Liver (tissue), 8 donors: ENCODE measurements at regions not wholly inside any gene's neighbourhood (a gene's known extent, or its start where the extent isn't known, plus 50 kb on each side); places are given as distances from the start of the nearest gene placed in this dataset.

Experiments used
- DNase-seq: peaks from one replicate; pipeline ENCODE4 v3.0.0-alpha.2; 2017; ENCODE audit warnings: low spot score
- H3K27ac ChIP-seq, 2 donors: one replicate each; pipeline ENCODE4 v1.7.0; 2013; ENCODE audit warnings: inconsistent platforms in 2 of 2, low read length in 2 of 2, control low read depth in 1 of 2, low read depth in 1 of 2, mild to moderate bottlenecking in 1 of 2
- H3K27me3 ChIP-seq, 4 donors: one replicate each; pipeline versions ENCODE4 v1.6.1 to v1.7.0; 2013; ENCODE audit warnings: low read length in 3 of 4, inconsistent platforms in 1 of 4, mild to moderate bottlenecking in 1 of 4, moderate library complexity in 1 of 4; ENCODE audit not compliant: control insufficient read depth in 4 of 4, insufficient read depth in 4 of 4
- H3K36me3 ChIP-seq, 4 donors: one replicate each; pipeline versions ENCODE4 v1.6.1 to v1.7.0; 2013; ENCODE audit warnings: low read length in 3 of 4, mild to moderate bottlenecking in 3 of 4, low read depth in 1 of 4, moderate library complexity in 1 of 4; ENCODE audit not compliant: control insufficient read depth in 4 of 4, insufficient read depth in 3 of 4
- H3K4me1 ChIP-seq, 4 donors: one replicate each; pipeline versions ENCODE4 v1.6.1 to v1.7.0; 2013; ENCODE audit warnings: low read length in 3 of 4, mild to moderate bottlenecking in 3 of 4, moderate library complexity in 1 of 4; ENCODE audit not compliant: control insufficient read depth in 4 of 4, insufficient read depth in 4 of 4
- H3K4me3 ChIP-seq, 3 donors: one replicate each; pipeline versions ENCODE4 v1.6.1 to v1.7.0; 2013; ENCODE audit warnings: low read length in 3 of 3, control low read depth in 1 of 3, low read depth in 1 of 3, mild to moderate bottlenecking in 1 of 3
- H3K9ac ChIP-seq, 2 donors: one replicate each; pipeline ENCODE4 v1.7.0; 2013; ENCODE audit warnings: low read length in 2 of 2, mild to moderate bottlenecking in 2 of 2, moderate library complexity in 2 of 2, control low read depth in 1 of 2, low read depth in 1 of 2
- H3K9me3 ChIP-seq, 4 donors: one replicate each; pipeline versions ENCODE4 v1.6.1 to v1.7.0; 2013; ENCODE audit warnings: low read length in 3 of 4; ENCODE audit not compliant: control insufficient read depth in 4 of 4
- ATF3 ChIP-seq: IDR thresholded peaks from 2 replicates; pipeline ENCODE4 v1.6.1; 2016; ENCODE audit warnings: antibody characterized with exemption
- CTCF ChIP-seq: fragments of 150-350 bp; IDR thresholded peaks from 2 replicates; pipeline ENCODE4 v1.5.1; 2017; ENCODE audit warnings: improper control_type of control experiment, low read depth, low read length; ENCODE audit not compliant: missing input control
- FOXA2 ChIP-seq: IDR thresholded peaks from 2 replicates; pipeline ENCODE4 v1.6.1; 2016; ENCODE audit warnings: antibody characterized with exemption
- HNF4A ChIP-seq, 2 donors: conservative IDR thresholded peaks; 2 replicates each; pipeline ENCODE4 v1.6.1; 2016; ENCODE audit warnings: antibody characterized with exemption in 2 of 2, mild to moderate bottlenecking in 2 of 2
- HNF4G ChIP-seq: IDR thresholded peaks from 2 replicates; pipeline ENCODE4 v1.6.1; 2016; ENCODE audit warnings: antibody characterized with exemption
- MAX ChIP-seq: IDR thresholded peaks from 2 replicates; pipeline ENCODE4 v1.6.1; 2016; ENCODE audit warnings: antibody characterized with exemption
- NR2F2 ChIP-seq: IDR thresholded peaks from 2 replicates; pipeline ENCODE4 v1.6.1; 2016; ENCODE audit warnings: antibody characterized with exemption
- RAD21 ChIP-seq, 2 donors: IDR thresholded peaks; 2 replicates each; pipeline ENCODE4 v1.6.1; 2016; ENCODE audit warnings: antibody characterized with exemption in 2 of 2, mild to moderate bottlenecking in 2 of 2
- REST ChIP-seq: IDR thresholded peaks from 2 replicates; pipeline ENCODE4 v1.6.1; 2016; ENCODE audit warnings: antibody characterized with exemption, mild to moderate bottlenecking
- SP1 ChIP-seq: IDR thresholded peaks from 2 replicates; pipeline ENCODE4 v1.6.1; 2018; ENCODE audit warnings: antibody characterized with exemption, mild to moderate bottlenecking
- TAF1 ChIP-seq: conservative IDR thresholded peaks from 2 replicates; pipeline ENCODE4 v1.6.1; 2016; ENCODE audit warnings: antibody characterized with exemption, mild to moderate bottlenecking
- YY1 ChIP-seq: IDR thresholded peaks from 2 replicates; pipeline ENCODE4 v1.6.1; 2016; ENCODE audit warnings: antibody characterized with exemption, mild to moderate bottlenecking
- ZBTB33 ChIP-seq: IDR thresholded peaks from 2 replicates; pipeline ENCODE4 v1.6.1; 2016; ENCODE audit warnings: antibody characterized with exemption
- WGBS: extraction: QIAGEN DNeasy Blood & Tissue Kit; methylation state at CpG from one replicate; pipeline ENCODE4 v1.1.7; 2013; 5-methylcytosine and 5-hydroxymethylcytosine counted together
- donor health status: healthy.
- donor health status: healthy.
- donor health status: healthy.
- donor health status: healthy.
- donor health status: healthy.

DNA sequence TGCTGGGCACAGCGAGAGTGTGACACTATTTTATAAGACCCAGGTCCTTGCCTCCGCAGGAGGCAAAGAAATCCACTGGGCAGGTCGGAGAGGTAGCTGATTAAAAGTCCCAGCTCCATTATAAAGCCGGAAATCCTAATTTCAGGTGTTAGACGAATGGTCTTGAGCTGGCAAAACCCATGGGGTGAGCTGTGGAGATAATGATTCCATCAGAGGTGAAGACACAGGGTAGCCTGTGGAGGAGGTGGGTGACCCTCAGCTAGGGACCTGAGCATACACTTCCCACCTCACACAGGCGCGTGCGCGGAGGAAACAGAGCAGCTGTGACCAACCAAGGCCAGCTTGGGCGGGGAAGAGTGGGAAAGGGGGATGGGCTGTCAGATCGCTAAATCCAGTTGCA lies 201.7 kb upstream of the CXCR4 start:
- Histone ChIP-seq H3K27me3 (peaks cover 0 to 3% (median 0%) of the 10 kb centered on the region in 4 donors), H3K27ac (no peak overlapping the region), H3K9me3 (no peaks in the 10 kb centered on the region), H3K4me1 (no peaks in the 10 kb centered on the region), H3K9ac (no peak overlapping the region), H3K4me3 (no peak overlapping the region), H3K36me3 (no peaks in the 10 kb centered on the region)
- TF ChIP-seq HNF4G: no peak
- no peak for TF ChIP-seq SP1
- no peak for TF ChIP-seq FOXA2
- no peak for DNase-seq
- 57% methylated on average over 11 of the region's 11 CpGs for WGBS

GRCh38 chr2:136319237-136319636 lies 201.3 kb upstream of the CXCR4 start:
- no peak for TF ChIP-seq TAF1
- TF ChIP-seq SP1: no peak
- TF ChIP-seq NR2F2: no peak
- TF ChIP-seq HNF4A (conservative IDR thresholded peaks at IDR 0.05): no peak
- TF ChIP-seq HNF4G: no peak
- no peak for TF ChIP-seq ZBTB33
- no peak for TF ChIP-seq REST
- TF ChIP-seq YY1: no peak
- no peak for TF ChIP-seq ATF3
- no peak overlapping the region for H3K4me3 ChIP-seq
- peaks cover 0 to 3% (median 0%) of the 10 kb centered on the region in 4 donors for H3K27me3 ChIP-seq
- no peaks in the 10 kb centered on the region for H3K36me3 ChIP-seq
- no peak for DNase-seq
- no peaks in the 10 kb centered on the region for H3K9me3 ChIP-seq
- 33% methylated on average over 2 of the region's 2 CpGs for WGBS
- H3K4me1 ChIP-seq: no peaks in the 10 kb centered on the region
- no peak overlapping the region for H3K27ac ChIP-seq
- H3K9ac ChIP-seq: no peak overlapping the region

- DNase-seq: no peak
- Histone ChIP-seq H3K9me3 (no peaks in the 10 kb centered on the region), H3K27ac (no peak overlapping the region), H3K9ac (no peak overlapping the region), H3K4me1 (no peaks in the 10 kb centered on the region), H3K36me3 (no peaks in the 10 kb centered on the region), H3K27me3 (peaks cover 0 to 3% (median 0%) of the 10 kb centered on the region in 4 donors), H3K4me3 (no peak overlapping the region)
- TF ChIP-seq ATF3 (no peak), HNF4A (conservative IDR thresholded peaks at IDR 0.05) (no peak), RAD21 (IDR thresholded peaks at IDR 0.05) (no peak), ZBTB33 (no peak), MAX (no peak), CTCF (no peak), TAF1 (no peak), REST (no peak)
These were observed 196.3 kb upstream of the CXCR4 start for GRCh38 chr2:136314240-136314639.
